ENCODE measurements at regions not wholly inside any gene's neighbourhood (a gene's known extent, or its start where the extent isn't known, plus 50 kb on each side); places are given as distances from the start of the nearest gene placed in this dataset.

DNA sequence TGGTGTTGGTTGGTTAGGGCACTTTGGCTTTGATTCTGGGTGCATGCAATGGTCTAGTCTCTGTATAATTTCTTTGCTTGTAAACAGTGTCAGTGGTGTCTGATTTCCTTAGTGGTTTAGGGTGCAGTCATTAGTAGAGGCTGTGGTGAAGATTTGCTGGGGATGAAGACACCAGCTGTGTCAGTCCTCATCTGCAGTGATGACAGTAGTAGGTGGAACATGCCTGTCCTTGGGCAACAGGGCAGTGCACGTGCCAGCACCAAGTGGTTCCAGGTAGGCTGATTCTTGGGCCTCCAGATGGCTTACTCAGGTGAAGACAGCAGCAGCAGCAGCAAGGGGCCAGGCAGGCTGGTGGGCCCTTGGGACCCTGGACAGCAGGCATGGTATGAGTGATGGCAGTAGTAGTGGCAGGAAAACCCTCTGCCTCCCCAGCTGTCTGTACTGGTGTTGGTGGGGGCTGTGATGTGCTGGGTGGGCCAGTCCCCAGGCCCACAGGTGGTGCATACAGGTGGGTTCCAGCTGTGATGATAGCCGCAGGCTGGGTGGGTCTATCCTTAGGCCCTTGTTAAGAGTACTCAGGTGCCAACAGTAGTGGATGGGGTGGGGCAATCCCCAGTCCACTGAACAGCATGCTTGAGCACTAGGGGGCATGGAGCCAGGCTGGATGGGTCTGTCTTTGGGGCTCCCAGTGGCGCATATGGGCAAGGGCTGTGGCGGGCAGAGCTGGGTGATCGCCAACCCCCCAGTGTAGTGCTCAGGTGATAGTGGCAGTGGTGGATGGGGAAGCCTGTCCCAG is 140.7 kb upstream of the THUMPD2 start (continued):
- TF ChIP-seq ARID3A (IDR thresholded peaks at IDR 0.05; ENCODE audit: low read depth, low read length) (no peak), ZNF720 (CRISPR knock-in tag; IDR thresholded peaks at IDR 0.05) (no peak), ISX (CRISPR knock-in tag; conservative IDR thresholded peaks at IDR 0.05) (no peak), AKAP8 (CRISPR knock-in tag; IDR thresholded peaks at IDR 0.05) (no peak), ZSCAN30 (CRISPR knock-in tag; IDR thresholded peaks at IDR 0.05) (no peak), ZNF235 (CRISPR knock-in tag; IDR thresholded peaks at IDR 0.05; ENCODE audit: borderline replicate concordance) (no peak), AFF4 (CRISPR knock-in tag; IDR thresholded peaks at IDR 0.05) (no peak), MIXL1 (CRISPR knock-in tag; IDR thresholded peaks at IDR 0.05) (no peak), ZNF598 (CRISPR knock-in tag; IDR thresholded peaks at IDR 0.05; ENCODE audit: borderline replicate concordance) (no peak), RXRB (CRISPR knock-in tag; IDR thresholded peaks at IDR 0.05; ENCODE audit: borderline replicate concordance) (no peak), KLF13 (CRISPR knock-in tag; IDR thresholded peaks at IDR 0.05) (no peak), HIVEP1 (CRISPR knock-in tag; IDR thresholded peaks at IDR 0.05) (no peak), ZNF7 (CRISPR knock-in tag; IDR thresholded peaks at IDR 0.05) (no peak), ZNF451 (CRISPR knock-in tag; IDR thresholded peaks at IDR 0.05) (no peak), PRPF4 (IDR thresholded peaks at IDR 0.05; ENCODE audit: low read depth, low read length, poor library complexity, severe bottlenecking) (no peak)
- TF ChIP-seq, protein P1, sequence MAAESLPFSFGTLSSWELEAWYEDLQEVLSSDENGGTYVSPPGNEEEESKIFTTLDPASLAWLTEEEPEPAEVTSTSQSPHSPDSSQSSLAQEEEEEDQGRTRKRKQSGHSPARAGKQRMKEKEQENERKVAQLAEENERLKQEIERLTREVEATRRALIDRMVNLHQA (CRISPR knock-in tag; IDR thresholded peaks at IDR 0.05): no peak

Data from HepG2 (cell line).